SK-N-SH (cell line): ENCODE measurements at regions not wholly inside any gene's neighbourhood (a gene's known extent, or its start where the extent isn't known, plus 50 kb on each side); places are given as distances from the start of the nearest gene placed in this dataset.

Source experiments
- CTCF ChIA-PET: fragments of 300-600, 350-600 bp; formaldehyde crosslinking; extraction: SDS; loops from one replicate; lab custom pipeline; 2021; lab: Yijun Ruan, JAX
- POLR2A ChIA-PET: fragments of 350-600 bp; sonication (Branson Sonifier 250); formaldehyde crosslinking; extraction: SDS; loops from one replicate; lab custom pipeline; 2020; ENCODE audit warnings: antibody characterized with exemption, inconsistent platforms; lab: Yijun Ruan, JAX
- DNase-seq: peaks from one replicate; pipeline ENCODE4 v3.0.0; 2012
- H2AFZ ChIP-seq: fragments of 200-600 bp; sonication (generic); 2 replicates; pipeline ENCODE4 v1.8.1; 2016; ENCODE audit warnings: antibody characterized with exemption, mild to moderate bottlenecking, low read depth
- H3F3A ChIP-seq: fragments of 200-600 bp; sonication (generic); replicated peaks from 2 replicates; pipeline ENCODE3; 2016; ENCODE audit warnings: antibody characterized with exemption, mild to moderate bottlenecking; ENCODE audit not compliant: insufficient read depth
- H3K27ac ChIP-seq, 2 experiments: fragments of 200-500 bp in 1 of 2; fragments of 200-600 bp in 1 of 2; sonication (Bioruptor generic) in 1 of 2; sonication (generic), shearing (Covaris generic) in 1 of 2; 2 replicates each; pipeline versions ENCODE4 v1.5.1 to v1.6.1; 2014 to 2016; ENCODE audit warnings: low read depth in 2 of 2, inconsistent platforms in 1 of 2, low read length in 1 of 2, mild to moderate bottlenecking in 1 of 2, mixed read lengths in 1 of 2
- H3K27me3 ChIP-seq: fragments of 200-600 bp; sonication (generic), shearing (Covaris generic); 2 replicates; pipeline ENCODE4 v1.6.1; 2016; ENCODE audit warnings: mixed run types; ENCODE audit not compliant: insufficient read depth
- H3K36me3 ChIP-seq, 2 experiments: fragments of 200-500 bp in 1 of 2; fragments of 200-600 bp in 1 of 2; sonication (Bioruptor generic) in 1 of 2; sonication (generic) in 1 of 2; replicated peaks in 1 of 2; 2 replicates each; pipeline versions ENCODE3 to v1.5.1; 2014 to 2016; ENCODE audit warnings: low read length in 1 of 2, mild to moderate bottlenecking in 1 of 2; ENCODE audit not compliant: insufficient read depth in 2 of 2, control insufficient read depth in 1 of 2
- H3K4me1 ChIP-seq, 2 experiments: fragments of 200-500 bp in 1 of 2; fragments of 200-600 bp in 1 of 2; sonication (Bioruptor generic) in 1 of 2; sonication (generic), shearing (Covaris generic) in 1 of 2; 2 replicates each; pipeline versions ENCODE4 v1.5.1 to v1.6.1; 2014 to 2016; ENCODE audit warnings: low read depth in 1 of 2, low read length in 1 of 2, mixed run types in 1 of 2; ENCODE audit not compliant: insufficient read depth in 2 of 2, control insufficient read depth in 1 of 2
- H3K4me2 ChIP-seq: fragments of 200-600 bp; sonication (generic), shearing (Covaris generic); 2 replicates; pipeline ENCODE4 v1.6.1; 2017; ENCODE audit warnings: mixed run types
- H3K4me3 ChIP-seq, 2 experiments: fragments of 200-500 bp in 1 of 2; fragments of 200-600 bp in 1 of 2; sonication (Bioruptor generic) in 1 of 2; sonication (generic), shearing (Covaris generic) in 1 of 2; 2 replicates each; pipeline versions ENCODE4 v1.5.1 to v1.8.1; 2014 to 2016; ENCODE audit warnings: low read depth in 2 of 2, inconsistent platforms in 1 of 2, low read length in 1 of 2, mild to moderate bottlenecking in 1 of 2, mixed read lengths in 1 of 2, moderate library complexity in 1 of 2
- H3K79me2 ChIP-seq: fragments of 200-600 bp; sonication (generic); 2 replicates; pipeline ENCODE4 v1.8.1; 2017; ENCODE audit warnings: mild to moderate bottlenecking; ENCODE audit not compliant: insufficient read depth
- H3K9ac ChIP-seq: fragments of 200-600 bp; sonication (generic); 2 replicates; pipeline ENCODE4 v1.6.1; 2017; ENCODE audit warnings: mixed run types
- H3K9me2 ChIP-seq: fragments of 200-600 bp; sonication (generic); 2 replicates; pipeline ENCODE4 v1.6.1; 2017; ENCODE audit warnings: mixed run types
- H3K9me3 ChIP-seq: fragments of 200-600 bp; sonication (generic); 2 replicates; pipeline ENCODE4 v1.6.1; 2017; ENCODE audit warnings: mixed run types, mild to moderate bottlenecking, moderate library complexity
- H4K20me1 ChIP-seq: fragments of 200-600 bp; sonication (generic); 2 replicates; pipeline ENCODE4 v1.6.1; 2017; ENCODE audit warnings: mild to moderate bottlenecking, mixed run types; ENCODE audit not compliant: insufficient read depth
- CHD2 ChIP-seq: fragments of 150-350 bp; IDR thresholded peaks from 2 replicates; pipeline ENCODE4 v1.6.1; 2018; ENCODE audit warnings: low read length; ENCODE audit not compliant: partially characterized antibody
- ELF1 ChIP-seq: IDR thresholded peaks from 2 replicates; pipeline ENCODE4 v1.4.0; 2012
- FOXJ3 ChIP-seq: sonication (generic); formaldehyde crosslinking; IDR thresholded peaks from 2 replicates; pipeline ENCODE4 v1.5.1; 2020; ENCODE audit warnings: mild to moderate bottlenecking, missing genetic modification reagents
- GABPA ChIP-seq: IDR thresholded peaks from 2 replicates; pipeline ENCODE4 v1.4.0; 2012; ENCODE audit warnings: low read depth, mild to moderate bottlenecking
- JUND ChIP-seq: IDR thresholded peaks from 2 replicates; pipeline ENCODE4 v1.4.0; 2012
- MEF2A ChIP-seq: IDR thresholded peaks from 2 replicates; pipeline ENCODE4 v1.4.0; 2012; ENCODE audit warnings: low read depth, borderline replicate concordance
- NRF1 ChIP-seq: IDR thresholded peaks from 2 replicates; pipeline ENCODE4 v1.6.1; 2012; ENCODE audit warnings: low read depth, mild to moderate bottlenecking, low read length
- POLR2AphosphoS5 ChIP-seq: IDR thresholded peaks from 2 replicates; pipeline ENCODE4 v1.6.1; 2012; ENCODE audit warnings: low read depth, low read length
- RAD21 ChIP-seq: IDR thresholded peaks from 2 replicates; pipeline ENCODE4 v1.6.1; 2012; ENCODE audit warnings: mild to moderate bottlenecking, low read length
- RCOR1 ChIP-seq: fragments of 150-350 bp; IDR thresholded peaks from 2 replicates; pipeline ENCODE4 v1.6.1; 2017; ENCODE audit warnings: antibody characterized with exemption, low read length
- RFX5 ChIP-seq: IDR thresholded peaks from 2 replicates; pipeline ENCODE4 v1.6.1; 2012; ENCODE audit warnings: mild to moderate bottlenecking, improper control_type of control experiment, low read length
- RXRA ChIP-seq: IDR thresholded peaks from 2 replicates; pipeline ENCODE4 v1.4.0; 2012; ENCODE audit warnings: low read depth, mild to moderate bottlenecking, borderline replicate concordance
- SIN3A ChIP-seq: IDR thresholded peaks from 2 replicates; pipeline ENCODE4 v1.6.1; 2012; ENCODE audit warnings: low read depth, mild to moderate bottlenecking, low read length, moderate library complexity, borderline replicate concordance
- TAF1 ChIP-seq: IDR thresholded peaks from 2 replicates; pipeline ENCODE4 v1.6.1; 2012; ENCODE audit warnings: low read depth, mild to moderate bottlenecking, low read length, moderate library complexity, borderline replicate concordance
- TCF12 ChIP-seq: IDR thresholded peaks from 2 replicates; pipeline ENCODE4 v1.4.0; 2012
- TEAD4 ChIP-seq: IDR thresholded peaks from 2 replicates; pipeline ENCODE4 v1.4.0; 2012; ENCODE audit warnings: mild to moderate bottlenecking, borderline replicate concordance; ENCODE audit not compliant: insufficient read depth
- WGBS: methylation state at CpG from one replicate; pipeline ENCODE4 v1.1.6; 2017; ENCODE audit warnings: low lambda C conversion rate; 5-methylcytosine and 5-hydroxymethylcytosine counted together
- TF ChIP-seq, protein P1 (sequence below): IDR thresholded peaks from 2 replicates; pipeline ENCODE4; 2012
- TF ChIP-seq, protein P2 (sequence below): IDR thresholded peaks from 2 replicates; pipeline ENCODE4 v1.6.1; 2012; ENCODE audit warnings: mild to moderate bottlenecking, low read depth, low read length, moderate library complexity
- TF ChIP-seq, protein P3 (sequence below): IDR thresholded peaks from 2 replicates; pipeline ENCODE4 v1.4.0; 2012; ENCODE audit warnings: low read depth, borderline replicate concordance
- TF ChIP-seq, protein P4 (sequence below): IDR thresholded peaks from 2 replicates; pipeline ENCODE4 v1.4.0; 2012; ENCODE audit warnings: low read depth, borderline replicate concordance
- TF ChIP-seq, protein P5 (sequence below): IDR thresholded peaks from 2 replicates; pipeline ENCODE4 v1.4.0; 2012; ENCODE audit warnings: low read depth
- TF ChIP-seq, protein P6 (sequence below): fragments of 200-600 bp; sonication (generic); IDR thresholded peaks from 2 replicates; pipeline ENCODE4 v1.6.1; 2017; ENCODE audit warnings: antibody characterized with exemption, mild to moderate bottlenecking, moderate library complexity

DNA sequence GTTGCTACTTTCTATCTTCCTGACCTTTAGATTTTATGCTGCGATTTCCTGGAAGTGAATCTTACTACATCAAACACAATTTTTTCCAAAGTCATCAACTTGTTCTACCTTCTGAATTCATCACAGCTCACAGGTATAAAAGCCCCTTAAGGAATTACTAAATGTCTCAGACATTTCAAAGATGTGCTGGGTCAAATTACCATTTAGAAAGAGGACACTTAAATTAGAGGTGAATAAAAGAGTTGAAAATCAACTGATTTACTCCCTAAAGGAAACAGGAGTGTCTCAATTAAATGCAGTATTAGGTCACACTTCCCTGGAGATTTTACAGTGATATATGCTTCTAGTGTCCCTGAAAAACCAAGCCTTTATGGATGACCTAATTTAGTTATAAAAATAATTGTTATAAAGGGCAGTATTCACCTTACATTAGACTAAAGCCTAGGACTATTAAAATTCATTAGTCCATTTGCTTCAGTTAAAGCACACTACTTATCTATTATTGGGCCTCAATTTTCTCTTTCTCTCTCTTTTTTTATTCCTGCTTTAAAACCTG is 128.8 kb downstream of the GMNC start:
- POLR2A ChIA-PET = no interaction called here
- WGBS = 48% methylated on average over 1 of the region's 1 CpG

DNA sequence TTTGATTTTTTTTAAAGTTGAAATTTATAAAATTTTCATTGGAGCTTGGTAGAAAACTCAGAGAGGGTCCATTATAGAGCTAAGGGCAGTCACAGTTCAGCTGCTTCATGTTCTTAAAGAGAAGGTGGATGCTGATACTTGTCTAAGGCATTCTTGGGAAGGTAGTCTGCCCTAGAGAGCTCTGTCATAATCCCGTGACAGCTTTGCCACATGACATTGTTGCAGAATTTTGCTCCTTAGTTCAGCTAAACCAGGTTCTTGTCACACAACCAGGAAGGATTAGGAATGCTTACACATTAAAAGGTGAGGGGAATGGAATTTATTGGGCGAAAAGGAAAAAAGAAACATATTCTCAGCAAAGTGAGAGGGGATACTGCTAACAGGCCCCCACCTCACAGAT is 130.9 kb downstream of the GMNC start:
- Histone ChIP-seq H3K9ac (no peak overlapping the region), H3K4me3 (no peak overlapping the region), H3K9me2 (no peaks in the 10 kb centered on the region), H3K27me3 (no peaks in the 10 kb centered on the region; the same call in 1 of the 2 replicates), H3F3A (no peaks in the 10 kb centered on the region), H4K20me1 (no peaks in the 10 kb centered on the region), H3K4me2 (no peak overlapping the region), H2AFZ (no peak overlapping the region), H3K36me3 (no peaks in the 10 kb centered on the region), H3K9me3 (no peaks in the 10 kb centered on the region), H3K79me2 (no peaks in the 10 kb centered on the region), H3K27ac (no peak overlapping the region), H3K4me1 (no peaks in the 10 kb centered on the region)
- POLR2A ChIA-PET = no interaction called here
- DNase-seq = no peak
- CTCF ChIA-PET = no interaction called here
- 6% methylated on average over 2 of the region's 2 CpGs for WGBS
- TF ChIP-seq TAF1 (no peak), SIN3A (no peak), RXRA (no peak), RFX5 (no peak), RCOR1 (no peak)
- TF ChIP-seq, protein P1, sequence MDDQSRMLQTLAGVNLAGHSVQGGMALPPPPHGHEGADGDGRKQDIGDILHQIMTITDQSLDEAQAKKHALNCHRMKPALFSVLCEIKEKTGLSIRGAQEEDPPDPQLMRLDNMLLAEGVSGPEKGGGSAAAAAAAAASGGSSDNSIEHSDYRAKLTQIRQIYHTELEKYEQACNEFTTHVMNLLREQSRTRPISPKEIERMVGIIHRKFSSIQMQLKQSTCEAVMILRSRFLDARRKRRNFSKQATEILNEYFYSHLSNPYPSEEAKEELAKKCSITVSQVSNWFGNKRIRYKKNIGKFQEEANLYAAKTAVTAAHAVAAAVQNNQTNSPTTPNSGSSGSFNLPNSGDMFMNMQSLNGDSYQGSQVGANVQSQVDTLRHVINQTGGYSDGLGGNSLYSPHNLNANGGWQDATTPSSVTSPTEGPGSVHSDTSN = no peak
- TF ChIP-seq, protein P2, sequence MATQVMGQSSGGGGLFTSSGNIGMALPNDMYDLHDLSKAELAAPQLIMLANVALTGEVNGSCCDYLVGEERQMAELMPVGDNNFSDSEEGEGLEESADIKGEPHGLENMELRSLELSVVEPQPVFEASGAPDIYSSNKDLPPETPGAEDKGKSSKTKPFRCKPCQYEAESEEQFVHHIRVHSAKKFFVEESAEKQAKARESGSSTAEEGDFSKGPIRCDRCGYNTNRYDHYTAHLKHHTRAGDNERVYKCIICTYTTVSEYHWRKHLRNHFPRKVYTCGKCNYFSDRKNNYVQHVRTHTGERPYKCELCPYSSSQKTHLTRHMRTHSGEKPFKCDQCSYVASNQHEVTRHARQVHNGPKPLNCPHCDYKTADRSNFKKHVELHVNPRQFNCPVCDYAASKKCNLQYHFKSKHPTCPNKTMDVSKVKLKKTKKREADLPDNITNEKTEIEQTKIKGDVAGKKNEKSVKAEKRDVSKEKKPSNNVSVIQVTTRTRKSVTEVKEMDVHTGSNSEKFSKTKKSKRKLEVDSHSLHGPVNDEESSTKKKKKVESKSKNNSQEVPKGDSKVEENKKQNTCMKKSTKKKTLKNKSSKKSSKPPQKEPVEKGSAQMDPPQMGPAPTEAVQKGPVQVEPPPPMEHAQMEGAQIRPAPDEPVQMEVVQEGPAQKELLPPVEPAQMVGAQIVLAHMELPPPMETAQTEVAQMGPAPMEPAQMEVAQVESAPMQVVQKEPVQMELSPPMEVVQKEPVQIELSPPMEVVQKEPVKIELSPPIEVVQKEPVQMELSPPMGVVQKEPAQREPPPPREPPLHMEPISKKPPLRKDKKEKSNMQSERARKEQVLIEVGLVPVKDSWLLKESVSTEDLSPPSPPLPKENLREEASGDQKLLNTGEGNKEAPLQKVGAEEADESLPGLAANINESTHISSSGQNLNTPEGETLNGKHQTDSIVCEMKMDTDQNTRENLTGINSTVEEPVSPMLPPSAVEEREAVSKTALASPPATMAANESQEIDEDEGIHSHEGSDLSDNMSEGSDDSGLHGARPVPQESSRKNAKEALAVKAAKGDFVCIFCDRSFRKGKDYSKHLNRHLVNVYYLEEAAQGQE = no peak
- TF ChIP-seq, protein P3, sequence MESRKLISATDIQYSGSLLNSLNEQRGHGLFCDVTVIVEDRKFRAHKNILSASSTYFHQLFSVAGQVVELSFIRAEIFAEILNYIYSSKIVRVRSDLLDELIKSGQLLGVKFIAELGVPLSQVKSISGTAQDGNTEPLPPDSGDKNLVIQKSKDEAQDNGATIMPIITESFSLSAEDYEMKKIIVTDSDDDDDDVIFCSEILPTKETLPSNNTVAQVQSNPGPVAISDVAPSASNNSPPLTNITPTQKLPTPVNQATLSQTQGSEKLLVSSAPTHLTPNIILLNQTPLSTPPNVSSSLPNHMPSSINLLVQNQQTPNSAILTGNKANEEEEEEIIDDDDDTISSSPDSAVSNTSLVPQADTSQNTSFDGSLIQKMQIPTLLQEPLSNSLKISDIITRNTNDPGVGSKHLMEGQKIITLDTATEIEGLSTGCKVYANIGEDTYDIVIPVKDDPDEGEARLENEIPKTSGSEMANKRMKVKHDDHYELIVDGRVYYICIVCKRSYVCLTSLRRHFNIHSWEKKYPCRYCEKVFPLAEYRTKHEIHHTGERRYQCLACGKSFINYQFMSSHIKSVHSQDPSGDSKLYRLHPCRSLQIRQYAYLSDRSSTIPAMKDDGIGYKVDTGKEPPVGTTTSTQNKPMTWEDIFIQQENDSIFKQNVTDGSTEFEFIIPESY = no peak

More for the DNA sequence above, 128.8 kb downstream of the GMNC start:
- no peak for DNase-seq
- no peaks in the 10 kb centered on the region; the same call in 1 of the 2 replicates for H3K27me3 ChIP-seq
- no peaks in the 10 kb centered on the region for H3K9me2 ChIP-seq
- CTCF ChIA-PET = no interaction called here
- no peak overlapping the region for H3K4me3 ChIP-seq
- H3K36me3 ChIP-seq = no peaks in the 10 kb centered on the region
- no peaks in the 10 kb centered on the region for H3K4me1 ChIP-seq
- no peaks in the 10 kb centered on the region for H3F3A ChIP-seq
- H3K79me2 ChIP-seq = no peaks in the 10 kb centered on the region
- no peak overlapping the region for H3K27ac ChIP-seq
- TF ChIP-seq FOXJ3 (CRISPR knock-in tag) (no peak), GABPA (no peak), TEAD4 (no peak), TAF1 (no peak), JUND (no peak), POLR2AphosphoS5 (no peak), MEF2A (no peak), RCOR1 (no peak), TCF12 (no peak), RAD21 (no peak), CHD2 (no peak), RFX5 (no peak), ELF1 (no peak), NRF1 (no peak)
- TF ChIP-seq, protein P4, sequence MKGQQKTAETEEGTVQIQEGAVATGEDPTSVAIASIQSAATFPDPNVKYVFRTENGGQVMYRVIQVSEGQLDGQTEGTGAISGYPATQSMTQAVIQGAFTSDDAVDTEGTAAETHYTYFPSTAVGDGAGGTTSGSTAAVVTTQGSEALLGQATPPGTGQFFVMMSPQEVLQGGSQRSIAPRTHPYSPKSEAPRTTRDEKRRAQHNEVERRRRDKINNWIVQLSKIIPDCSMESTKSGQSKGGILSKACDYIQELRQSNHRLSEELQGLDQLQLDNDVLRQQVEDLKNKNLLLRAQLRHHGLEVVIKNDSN = no peak
- TF ChIP-seq, protein P5, sequence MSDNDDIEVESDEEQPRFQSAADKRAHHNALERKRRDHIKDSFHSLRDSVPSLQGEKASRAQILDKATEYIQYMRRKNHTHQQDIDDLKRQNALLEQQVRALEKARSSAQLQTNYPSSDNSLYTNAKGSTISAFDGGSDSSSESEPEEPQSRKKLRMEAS = no peak
- TF ChIP-seq, protein P6, sequence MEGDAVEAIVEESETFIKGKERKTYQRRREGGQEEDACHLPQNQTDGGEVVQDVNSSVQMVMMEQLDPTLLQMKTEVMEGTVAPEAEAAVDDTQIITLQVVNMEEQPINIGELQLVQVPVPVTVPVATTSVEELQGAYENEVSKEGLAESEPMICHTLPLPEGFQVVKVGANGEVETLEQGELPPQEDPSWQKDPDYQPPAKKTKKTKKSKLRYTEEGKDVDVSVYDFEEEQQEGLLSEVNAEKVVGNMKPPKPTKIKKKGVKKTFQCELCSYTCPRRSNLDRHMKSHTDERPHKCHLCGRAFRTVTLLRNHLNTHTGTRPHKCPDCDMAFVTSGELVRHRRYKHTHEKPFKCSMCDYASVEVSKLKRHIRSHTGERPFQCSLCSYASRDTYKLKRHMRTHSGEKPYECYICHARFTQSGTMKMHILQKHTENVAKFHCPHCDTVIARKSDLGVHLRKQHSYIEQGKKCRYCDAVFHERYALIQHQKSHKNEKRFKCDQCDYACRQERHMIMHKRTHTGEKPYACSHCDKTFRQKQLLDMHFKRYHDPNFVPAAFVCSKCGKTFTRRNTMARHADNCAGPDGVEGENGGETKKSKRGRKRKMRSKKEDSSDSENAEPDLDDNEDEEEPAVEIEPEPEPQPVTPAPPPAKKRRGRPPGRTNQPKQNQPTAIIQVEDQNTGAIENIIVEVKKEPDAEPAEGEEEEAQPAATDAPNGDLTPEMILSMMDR = no peak
- no peak overlapping the region for H2AFZ ChIP-seq
- H4K20me1 ChIP-seq = no peaks in the 10 kb centered on the region
- H3K9ac ChIP-seq = no peak overlapping the region
- H3K9me3 ChIP-seq = no peaks in the 10 kb centered on the region
- H3K4me2 ChIP-seq = no peak overlapping the region
